ENCODE measurements at regions not wholly inside any gene's neighbourhood (a gene's known extent, or its start where the extent isn't known, plus 50 kb on each side); places are given as distances from the start of the nearest gene placed in this dataset.

DNA sequence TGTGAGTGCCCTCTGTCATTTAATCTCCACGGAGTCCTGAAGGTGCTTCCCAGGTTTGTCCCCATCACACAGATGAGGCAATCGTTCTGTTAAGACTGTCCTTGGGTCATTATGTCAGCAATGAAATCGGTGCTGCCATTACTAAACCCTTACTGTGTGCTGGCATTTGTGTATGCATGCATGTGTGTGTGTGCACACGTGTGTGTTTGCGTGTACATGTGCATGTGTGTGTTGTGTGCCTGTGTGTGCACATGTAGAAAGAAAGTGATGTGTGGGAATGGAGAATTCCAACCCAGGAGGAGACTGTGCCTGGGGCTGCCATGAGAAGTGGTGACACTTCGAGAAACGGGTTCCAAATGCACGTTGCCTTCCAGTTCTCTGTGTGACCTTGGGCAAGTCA is 110.3 kb downstream of the CDH26 start:
- no peak overlapping the region for H3K4me2 ChIP-seq (ENCODE audit: insufficient read depth in 1 of 2, low read depth in 2 of 2, low read length in 2 of 2)
- H2BK20ac ChIP-seq (ENCODE audit: low read length): no peak overlapping the region
- H2BK15ac ChIP-seq (ENCODE audit: low read length): no peak overlapping the region
- H3K23ac ChIP-seq (ENCODE audit: insufficient read length): no peak overlapping the region
- H2AK5ac ChIP-seq (ENCODE audit: low read depth, low read length): no peak overlapping the region
- DNase-seq (ENCODE audit: low read depth in 1 of 2, low spot score in 2 of 2): no peak
- H3K4me3 ChIP-seq (ENCODE audit: extremely low read depth in 1 of 4, insufficient read depth in 2 of 4, low read depth in 3 of 4, low read length in 4 of 4): no peak overlapping the region
- no peak overlapping the region for H3K9ac ChIP-seq (replicated peaks in 1 of 4; ENCODE audit: extremely low read depth in 1 of 4, low read depth in 3 of 4, low read length in 3 of 4)
- H3K36me3 ChIP-seq (ENCODE audit: control insufficient read depth in 2 of 4, insufficient read depth in 4 of 4, low read length in 3 of 4): no peaks in the 10 kb centered on the region
- H3K14ac ChIP-seq (ENCODE audit: insufficient read length): no peak overlapping the region
- 88% methylated on average over 8 of the region's 8 CpGs; no CpG with 5 or more reads in 1 of the 2 experiments for WGBS, 2 experiments (ENCODE audit: extremely low coverage in 1 of 2, insufficient coverage in 1 of 2, insufficient read length in 1 of 2, insufficient replicate concordance in 2 of 2, low coverage in 1 of 2, low lambda C conversion rate in 2 of 2, missing lambda C conversion rate in 1 of 2)
- H4K91ac ChIP-seq (replicated peaks; ENCODE audit: insufficient read length, low read length): no peak overlapping the region
- no peak overlapping the region for H3K4ac ChIP-seq (replicated peaks; ENCODE audit: insufficient read length, low read depth, low read length)
- H3K9me3 ChIP-seq (ENCODE audit: insufficient read depth in 2 of 2, low read depth in 1 of 2, low read length in 1 of 2): peaks cover 2 to 4% of the 10 kb centered on the region in 2 experiments; a peak in 2 of 4 replicates
- H3K79me1 ChIP-seq (ENCODE audit: low read depth, low read length): no peaks in the 10 kb centered on the region
- no peak overlapping the region for H3K18ac ChIP-seq (ENCODE audit: extremely low read depth, low read length)
- no peaks in the 10 kb centered on the region for H3K4me1 ChIP-seq (replicated peaks in 1 of 4; ENCODE audit: control insufficient read depth in 3 of 4, insufficient read depth in 4 of 4, low read length in 3 of 4)
- peaks cover 0 to 4% (median 0%) of the 10 kb centered on the region in 4 experiments; a peak in 2 of 7 replicates for H3K27me3 ChIP-seq (replicated peaks in 1 of 4; ENCODE audit: control insufficient read depth in 3 of 4, extremely low read depth in 1 of 4, insufficient read depth in 3 of 4, low read length in 3 of 4)
- no peaks in the 10 kb centered on the region for H3K79me2 ChIP-seq (ENCODE audit: control insufficient read depth in 1 of 2, insufficient read depth in 2 of 2, low read length in 2 of 2)
- H2BK12ac ChIP-seq (ENCODE audit: low read depth, low read length): no peak overlapping the region
- no peak overlapping the region for H2AFZ ChIP-seq (ENCODE audit: low read length)
- no peaks in the 10 kb centered on the region for H3K23me2 ChIP-seq (ENCODE audit: low read depth, low read length)
- no peak overlapping the region for H4K8ac ChIP-seq (ENCODE audit: extremely low read depth, insufficient read depth, low read length)
- no peak overlapping the region for H4K5ac ChIP-seq (ENCODE audit: insufficient read length, low read depth, low read length)
- FAIRE-seq: no peak
- H2BK5ac ChIP-seq (ENCODE audit: low read depth, low read length): no peak overlapping the region
- no peak overlapping the region for H2BK120ac ChIP-seq (replicated peaks; ENCODE audit: low read depth, low read length)
- TF ChIP-seq SRF (IDR thresholded peaks at IDR 0.05; ENCODE audit: low read depth, low read length) (no peak), BRCA1 (IDR thresholded peaks at IDR 0.05; ENCODE audit: low read depth, low read length) (no peak), HDAC6 (IDR thresholded peaks at IDR 0.05; ENCODE audit: low read depth, low read length) (no peak), E2F6 (IDR thresholded peaks at IDR 0.05) (no peak), CHD2 (IDR thresholded peaks at IDR 0.05; ENCODE audit: low read length) (no peak), SAP30 (IDR thresholded peaks at IDR 0.05; ENCODE audit: insufficient read depth, insufficient replicate concordance, low read length) (no peak), ZNF274 (IDR thresholded peaks at IDR 0.05; ENCODE audit: borderline replicate concordance, extremely low read depth, low read length) (no peak), CTBP2 (IDR thresholded peaks at IDR 0.05; ENCODE audit: borderline replicate concordance, insufficient read depth, insufficient read length, low read length) (no peak)
- ChIA-PET CTCF (ENCODE audit: partially characterized antibody) (no interaction called here), POLR2A (ENCODE audit: partially characterized antibody) (no interaction called here)
- H4K20me1 ChIP-seq (replicated peaks in 1 of 2; ENCODE audit: control insufficient read depth in 1 of 2, insufficient read depth in 2 of 2, low read length in 2 of 2): no peaks in the 10 kb centered on the region
- H3K27ac ChIP-seq (ENCODE audit: low read depth, low read length): no peak overlapping the region
- no peak overlapping the region for H3K56ac ChIP-seq (replicated peaks; ENCODE audit: insufficient read length, low read depth, low read length)

All from H1 (cell line).